ENCODE measurements at regions not wholly inside any gene's neighbourhood (a gene's known extent, or its start where the extent isn't known, plus 50 kb on each side); places are given as distances from the start of the nearest gene placed in this dataset.

DNA sequence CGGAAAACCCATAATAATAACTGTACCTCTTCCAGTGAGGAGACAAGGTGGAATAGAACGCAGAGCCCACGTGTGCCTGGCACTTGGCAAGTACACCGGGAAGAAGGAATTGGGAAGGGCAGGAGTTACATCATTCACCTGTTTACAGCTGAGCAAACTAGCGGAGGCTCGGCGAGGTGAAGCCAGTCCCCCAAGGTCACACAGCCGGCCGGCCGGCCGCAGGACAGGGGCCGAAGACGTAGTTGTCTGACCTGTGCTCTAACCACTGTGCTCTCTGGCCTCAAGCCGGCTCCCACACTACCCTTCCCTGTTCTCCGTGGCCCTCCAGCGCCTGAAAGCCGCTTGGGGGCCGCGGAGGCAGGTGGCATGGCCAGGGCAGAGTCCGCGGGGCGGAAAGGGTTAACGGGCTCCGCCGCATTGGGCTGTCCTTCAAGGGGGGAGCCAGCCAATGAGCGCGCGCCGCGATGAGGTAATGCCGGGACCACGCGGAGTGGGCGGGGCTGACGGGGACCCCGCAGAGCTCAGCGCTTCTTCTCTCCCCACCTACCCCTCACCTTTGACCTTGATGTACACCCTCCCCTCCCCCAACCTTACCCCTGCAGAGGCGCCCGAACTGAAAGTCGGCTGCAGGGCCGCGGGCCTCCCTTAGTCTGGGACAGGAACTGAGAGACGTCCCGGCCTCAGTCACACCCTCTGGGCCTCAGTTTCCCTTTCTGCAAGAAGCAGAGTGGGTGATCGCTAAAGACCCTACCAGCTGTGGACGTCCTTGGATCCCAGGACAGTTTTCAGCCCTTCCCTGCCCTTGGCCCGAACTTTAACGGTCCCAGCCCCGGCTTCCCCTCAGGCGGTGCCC, 125.1 kb downstream of the C9orf50 start:
- Mint-ChIP-seq H3K27ac (peak overlapping the region; percentile 86), H3K36me3 (ENCODE audit: low read depth) (peaks cover 84% of the 10 kb centered on the region), H3K9me3 (no peaks in the 10 kb centered on the region), H3K27me3 (peaks cover 2% of the 10 kb centered on the region), H3K4me1 (ENCODE audit: low read depth) (peaks cover 76% of the 10 kb centered on the region), H3K4me3 (peak overlapping the region; percentile 97)
- intact Hi-C loops (cut with micrococcal nuclease): loop anchor here (1.0 to 10.0 kb wide), 3 partner anchors 36 to 319 kb away; partner anchors contain the start of gene IER5L

DNA sequence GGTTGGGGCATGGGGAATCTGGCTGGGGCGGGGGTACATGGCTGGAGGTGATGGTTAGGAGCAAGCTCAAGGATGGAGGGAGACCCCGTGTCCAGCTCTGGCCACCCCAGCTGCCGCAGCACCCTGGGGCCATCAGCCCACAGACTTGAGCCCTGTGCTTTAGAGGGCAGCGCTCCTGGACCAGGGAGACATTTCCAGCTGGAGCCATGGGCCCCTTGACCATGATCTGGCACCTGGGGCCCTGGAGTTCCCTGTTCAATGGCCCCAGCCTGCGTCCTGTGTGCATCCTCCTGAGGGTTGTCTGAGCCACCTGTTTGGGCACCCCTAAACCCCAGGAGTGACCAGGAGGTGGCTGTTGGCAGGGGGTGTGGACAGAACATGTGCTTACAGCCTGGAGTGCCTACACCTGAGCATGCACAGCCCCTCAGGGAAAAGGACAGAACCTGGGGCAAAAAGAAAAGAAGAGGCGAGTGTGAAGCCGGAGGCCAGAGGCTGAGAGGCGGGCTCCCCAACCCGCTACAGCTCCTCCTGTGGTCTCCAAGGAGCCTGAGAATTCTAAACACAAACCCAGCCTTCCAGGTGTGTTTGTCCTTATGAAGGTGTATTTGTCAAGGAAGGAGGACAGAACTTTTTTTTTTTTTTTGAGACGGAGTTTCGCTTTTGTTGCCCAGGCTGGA, 126.7 kb downstream of the C9orf50 start:
- peaks cover 2% of the 10 kb centered on the region for H3K27me3 Mint-ChIP-seq
- H3K4me1 Mint-ChIP-seq (ENCODE audit: low read depth): peaks cover 81% of the 10 kb centered on the region
- H3K27ac Mint-ChIP-seq: peak overlapping the region; percentile 12
- no peak overlapping the region for H3K4me3 Mint-ChIP-seq
- H3K9me3 Mint-ChIP-seq: no peaks in the 10 kb centered on the region
- peaks cover 81% of the 10 kb centered on the region for H3K36me3 Mint-ChIP-seq (ENCODE audit: low read depth)
- intact Hi-C loops (cut with micrococcal nuclease): loop anchor here (10.0 kb wide), 1 partner anchor 101 kb away; no protein-coding TSS in a partner anchor

DNA sequence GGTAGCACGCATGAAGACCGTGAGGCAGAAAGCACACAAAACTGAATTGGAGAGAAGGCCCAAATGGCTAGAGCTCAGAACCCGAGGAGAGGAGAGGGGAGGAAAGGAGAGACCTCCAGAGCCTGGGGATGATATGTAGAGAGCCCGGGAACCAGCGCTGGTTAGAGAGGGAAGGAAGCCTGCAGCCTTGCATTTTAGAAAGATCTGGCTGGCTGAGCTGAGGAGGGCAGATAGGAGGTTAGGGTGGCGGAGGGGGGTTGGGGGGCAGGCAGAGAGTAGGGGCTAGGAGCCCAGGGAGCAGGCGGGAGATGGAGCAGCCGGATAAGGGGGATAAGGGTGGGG, 127.2 kb downstream of the C9orf50 start:
- peak overlapping the region; percentile 18 for H3K4me3 Mint-ChIP-seq
- peaks cover 75% of the 10 kb centered on the region for H3K36me3 Mint-ChIP-seq (ENCODE audit: low read depth)
- H3K9me3 Mint-ChIP-seq: no peaks in the 10 kb centered on the region
- H3K4me1 Mint-ChIP-seq (ENCODE audit: low read depth): peaks cover 82% of the 10 kb centered on the region
- peaks cover 2% of the 10 kb centered on the region for H3K27me3 Mint-ChIP-seq
- H3K27ac Mint-ChIP-seq: peak overlapping the region; percentile 12
- intact Hi-C loops (cut with micrococcal nuclease): loop anchor here (10.0 kb wide), 1 partner anchor 101 kb away; no protein-coding TSS in a partner anchor

DNA sequence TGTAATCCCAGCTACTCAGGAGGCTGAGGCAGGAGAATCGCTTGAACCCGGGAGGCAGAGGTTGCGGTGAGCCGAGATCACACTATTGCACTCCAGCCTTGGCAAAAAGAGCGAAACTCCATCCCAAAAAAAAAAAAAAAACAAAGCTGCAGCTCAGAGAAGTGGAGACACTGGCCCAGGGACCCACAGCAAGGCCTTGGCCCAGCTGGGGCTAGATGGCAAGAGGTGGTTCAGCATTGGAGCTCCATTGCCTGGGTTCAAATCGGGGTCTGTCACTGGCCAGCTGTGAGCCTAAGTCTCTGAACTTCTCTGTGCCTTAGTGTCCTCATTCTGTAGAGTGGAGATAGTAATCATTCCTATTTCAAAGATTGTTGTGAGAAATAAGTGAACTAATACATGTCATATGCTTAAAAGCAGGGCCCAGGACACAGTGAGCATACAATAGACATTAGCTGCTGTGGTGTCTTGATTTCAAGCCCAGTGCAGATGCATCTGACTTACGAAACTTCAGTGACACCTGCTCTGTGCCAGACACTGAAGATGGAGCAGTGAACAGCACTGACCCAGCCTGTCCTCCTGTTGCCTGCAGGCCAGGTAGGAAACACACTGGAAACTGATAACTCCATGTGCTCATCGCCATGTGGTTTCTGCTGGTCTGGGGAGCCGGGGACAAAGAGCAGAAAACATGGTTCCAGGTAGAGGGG, 127.7 kb downstream of the C9orf50 start:
- Mint-ChIP-seq H3K4me1 (ENCODE audit: low read depth) (peaks cover 77% of the 10 kb centered on the region), H3K27ac (peak overlapping the region; percentile 12), H3K4me3 (peak overlapping the region; percentile 18), H3K36me3 (ENCODE audit: low read depth) (peaks cover 70% of the 10 kb centered on the region), H3K27me3 (peaks cover 2% of the 10 kb centered on the region), H3K9me3 (no peaks in the 10 kb centered on the region)
- intact Hi-C loops (cut with micrococcal nuclease): loop anchor here (10.0 kb wide), 1 partner anchor 102 kb away; no protein-coding TSS in a partner anchor

DNA sequence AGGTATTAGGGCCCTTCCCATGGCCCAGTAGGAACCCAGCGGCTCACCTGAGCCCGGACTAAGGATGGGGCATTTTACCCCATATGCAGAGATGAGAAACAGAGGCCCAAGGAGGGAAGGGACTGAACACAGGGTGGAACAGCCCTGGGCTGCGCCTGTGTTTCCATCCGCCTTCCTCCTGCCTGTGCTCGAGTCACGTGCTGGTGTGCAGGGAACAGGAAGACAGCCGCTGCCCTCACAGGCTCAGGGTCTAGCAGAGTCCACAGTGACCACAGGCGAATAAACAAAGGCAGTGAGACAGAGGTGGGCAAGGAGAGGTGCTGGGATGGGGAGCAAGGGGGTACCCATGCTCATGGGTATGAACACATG, 129.4 kb downstream of the C9orf50 start:
- Mint-ChIP-seq H3K9me3 (no peaks in the 10 kb centered on the region), H3K27me3 (peaks cover 2% of the 10 kb centered on the region), H3K4me1 (ENCODE audit: low read depth) (peaks cover 79% of the 10 kb centered on the region), H3K27ac (peak overlapping the region; percentile 73), H3K36me3 (ENCODE audit: low read depth) (peaks cover 56% of the 10 kb centered on the region), H3K4me3 (peak overlapping the region; percentile 72)
- intact Hi-C loops (cut with micrococcal nuclease): loop anchor here (10.0 kb wide), 1 partner anchor 103 kb away; no protein-coding TSS in a partner anchor

DNA sequence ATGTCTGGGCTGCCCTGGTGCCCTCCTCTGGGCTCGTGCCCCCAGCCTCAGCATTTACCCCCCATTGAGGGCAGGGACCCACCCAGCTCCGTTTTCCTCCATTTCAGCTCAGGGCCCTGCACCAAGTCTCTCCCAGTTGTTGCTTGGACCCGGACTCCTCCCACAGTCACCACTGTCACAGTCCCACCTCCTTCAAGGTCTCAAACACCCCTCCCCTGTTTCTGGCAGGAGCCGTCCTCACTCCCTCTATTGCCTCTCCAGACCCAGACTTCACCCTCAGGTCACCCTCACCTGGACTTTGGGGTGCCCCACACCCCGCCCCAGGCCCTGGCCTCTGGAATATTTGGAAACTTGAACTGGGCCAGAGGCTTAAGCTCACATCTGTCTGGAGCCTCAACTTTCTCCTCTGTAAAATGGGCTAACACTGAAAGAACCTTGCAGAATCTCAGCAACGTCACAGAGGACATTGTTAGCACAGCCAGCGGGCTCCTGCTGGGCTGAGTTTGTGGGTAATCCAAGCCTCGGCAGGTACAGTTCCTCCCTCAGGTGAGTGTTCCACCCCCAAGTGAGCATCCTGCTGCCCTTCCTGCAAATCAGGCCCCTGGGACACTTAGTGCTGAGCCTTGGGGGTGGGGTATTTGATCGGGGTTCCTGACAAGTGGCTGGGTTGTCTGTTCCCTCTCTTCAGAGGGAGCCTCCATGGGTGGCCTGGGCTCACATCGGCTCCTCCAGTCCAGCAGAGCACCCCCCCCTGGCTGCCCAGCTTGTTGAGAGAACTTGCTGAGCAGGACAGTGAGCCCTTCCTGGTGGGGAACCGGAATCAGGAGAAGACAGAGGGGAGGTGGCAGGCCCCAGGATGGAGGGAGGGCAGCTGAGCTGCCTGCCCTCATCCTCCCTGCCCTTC, 130.1 kb downstream of the C9orf50 start:
- no peaks in the 10 kb centered on the region for H3K9me3 Mint-ChIP-seq
- H3K4me3 Mint-ChIP-seq: peak overlapping the region; percentile 72
- peaks cover 2% of the 10 kb centered on the region for H3K27me3 Mint-ChIP-seq
- H3K4me1 Mint-ChIP-seq (ENCODE audit: low read depth): peaks cover 85% of the 10 kb centered on the region
- intact Hi-C loops (cut with micrococcal nuclease): loop anchor here (10.0 kb wide), 1 partner anchor 104 kb away; no protein-coding TSS in a partner anchor
- peak overlapping the region; percentile 73 for H3K27ac Mint-ChIP-seq
- peaks cover 56% of the 10 kb centered on the region for H3K36me3 Mint-ChIP-seq (ENCODE audit: low read depth)

DNA sequence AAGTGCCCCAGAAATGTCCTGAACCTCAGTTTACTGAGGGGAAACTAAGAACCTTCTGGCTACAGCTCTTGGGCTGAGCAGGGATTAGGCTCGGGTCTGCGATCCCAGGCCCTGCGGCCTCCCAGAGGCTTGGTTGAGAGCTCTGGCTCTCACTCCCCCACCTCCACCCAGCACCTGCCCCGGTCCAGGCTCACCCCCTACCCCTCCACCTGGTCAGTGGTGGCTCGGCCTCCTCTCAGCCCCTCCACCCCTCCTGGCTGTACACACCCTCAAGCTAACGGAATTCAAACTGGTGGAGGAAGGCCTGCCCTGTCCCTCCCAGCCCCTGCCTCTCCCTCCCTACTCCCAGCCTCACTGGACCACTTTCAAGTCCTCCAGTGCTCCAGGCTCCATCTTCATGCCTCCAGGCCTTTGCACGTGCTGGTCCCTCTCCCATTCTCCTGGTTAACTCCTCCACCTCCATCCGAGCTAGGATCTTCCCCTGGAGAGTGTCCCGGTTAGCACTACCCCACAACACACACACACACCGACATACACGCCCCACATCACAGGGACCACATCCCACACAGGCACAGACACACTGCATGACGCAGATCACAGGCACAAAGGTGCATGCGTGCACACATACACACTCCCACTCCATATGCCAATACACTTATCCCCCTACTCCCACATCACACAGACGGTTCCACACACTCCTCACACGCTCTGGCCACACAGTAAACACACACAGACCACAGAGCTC, 130.9 kb downstream of the C9orf50 start:
- Mint-ChIP-seq H3K9me3 (no peaks in the 10 kb centered on the region), H3K27me3 (peaks cover 2% of the 10 kb centered on the region), H3K36me3 (ENCODE audit: low read depth) (peaks cover 51% of the 10 kb centered on the region)

DNA sequence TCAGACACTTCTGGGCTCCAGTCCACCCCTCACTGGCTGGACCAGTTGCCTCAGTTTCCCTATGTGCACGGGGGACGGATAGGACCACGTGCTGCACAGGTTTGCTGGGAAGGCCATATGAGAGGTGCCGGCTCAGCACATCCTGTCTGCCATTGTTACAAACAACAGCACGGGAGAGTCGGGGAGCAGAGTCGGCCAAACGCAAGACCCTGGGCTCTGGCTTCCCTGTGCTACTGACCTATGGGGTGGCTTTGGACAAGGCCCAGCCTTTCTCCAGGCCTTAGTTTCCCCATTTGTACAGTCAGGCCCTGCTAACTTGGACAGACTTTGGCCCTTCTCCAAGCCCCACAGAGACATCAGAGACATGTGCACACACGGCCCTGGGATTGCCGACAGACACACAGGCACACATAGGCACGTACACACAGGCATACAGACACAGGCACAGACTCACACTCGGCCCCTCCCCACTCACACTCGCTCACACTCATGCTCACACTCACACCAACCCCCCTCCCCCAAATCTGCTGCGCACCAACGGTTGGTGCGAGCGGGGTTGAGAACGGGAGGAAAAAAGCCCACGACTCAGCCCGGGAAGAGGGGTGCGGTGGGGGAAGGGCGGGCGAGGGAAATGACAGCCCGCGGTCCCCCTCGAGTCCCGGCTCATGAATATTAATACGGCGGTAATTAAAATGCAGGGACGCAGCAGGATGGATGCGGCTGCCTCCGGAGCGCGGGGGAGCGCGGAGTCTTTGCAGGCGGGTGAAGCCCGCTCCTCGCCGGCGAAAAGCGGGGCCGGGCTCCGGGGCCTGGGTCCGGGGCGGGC, 133.0 kb downstream of the C9orf50 start:
- Mint-ChIP-seq H3K36me3 (ENCODE audit: low read depth) (peaks cover 30% of the 10 kb centered on the region), H3K27ac (peak overlapping the region; percentile 73), H3K4me1 (ENCODE audit: low read depth) (peaks cover 90% of the 10 kb centered on the region), H3K9me3 (no peaks in the 10 kb centered on the region), H3K4me3 (peak overlapping the region; percentile 84), H3K27me3 (peaks cover 2% of the 10 kb centered on the region)
- intact Hi-C loops (cut with micrococcal nuclease): loop anchor here (10.0 kb wide), 1 partner anchor 153 kb away; no protein-coding TSS in a partner anchor

More for the DNA sequence above, 130.9 kb downstream of the C9orf50 start:
- intact Hi-C loops (cut with micrococcal nuclease): loop anchor here (10.0 kb wide), 2 partner anchors 105 to 155 kb away; no protein-coding TSS in a partner anchor
- Mint-ChIP-seq H3K4me3 (peak overlapping the region; percentile 72), H3K27ac (peak overlapping the region; percentile 73), H3K4me1 (ENCODE audit: low read depth) (peaks cover 85% of the 10 kb centered on the region)

DNA sequence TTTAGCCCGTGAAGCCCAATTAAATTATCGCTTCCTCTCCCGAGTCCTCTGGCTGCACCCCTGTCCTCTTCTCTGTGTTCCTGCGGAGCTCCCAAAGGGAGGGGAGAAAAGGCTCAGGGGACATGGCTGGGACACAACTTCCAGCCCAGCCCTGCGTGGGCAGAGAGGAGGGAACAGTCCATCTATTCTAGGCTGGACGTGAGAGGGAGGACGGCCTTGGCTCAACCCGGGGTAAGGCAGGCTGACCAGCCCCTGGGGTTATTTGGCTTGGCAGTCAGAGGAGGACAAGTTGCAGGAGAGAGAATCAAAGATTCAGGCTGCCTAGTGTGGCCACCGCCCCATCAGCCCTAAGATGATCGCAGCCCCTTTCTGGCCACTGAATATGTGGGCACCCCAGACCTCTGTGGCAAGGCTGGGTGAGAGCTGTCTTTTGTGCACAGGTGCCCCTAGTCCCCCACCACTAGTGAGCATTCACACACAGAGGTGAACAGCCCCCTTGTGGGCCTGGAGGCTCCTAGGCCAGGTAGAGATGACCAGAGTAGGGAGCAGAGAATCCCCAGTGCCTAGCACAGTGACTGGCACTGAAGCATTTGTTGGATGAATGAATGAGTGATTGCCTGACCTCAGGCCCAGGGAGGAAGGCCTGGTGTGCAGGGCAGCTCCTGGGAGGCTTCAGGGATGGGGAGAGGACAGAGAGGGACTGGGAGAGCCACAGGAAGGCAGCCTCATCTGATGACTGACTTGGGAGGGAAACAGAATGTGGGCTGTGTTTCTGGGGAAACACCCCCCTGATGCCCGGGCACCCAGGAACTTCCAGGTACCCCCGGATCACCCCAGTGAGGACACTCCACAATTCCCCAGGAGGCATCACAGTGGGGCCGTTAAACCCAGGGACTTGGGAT, 133.9 kb downstream of the C9orf50 start:
- intact Hi-C loops (cut with micrococcal nuclease): loop anchor here (10.0 kb wide), 1 partner anchor 152 kb away; no protein-coding TSS in a partner anchor
- Mint-ChIP-seq H3K9me3 (no peaks in the 10 kb centered on the region), H3K27me3 (peaks cover 2% of the 10 kb centered on the region), H3K4me1 (ENCODE audit: low read depth) (peaks cover 84% of the 10 kb centered on the region), H3K36me3 (ENCODE audit: low read depth) (peaks cover 21% of the 10 kb centered on the region), H3K4me3 (no peak overlapping the region), H3K27ac (peak overlapping the region; percentile 73)

DNA sequence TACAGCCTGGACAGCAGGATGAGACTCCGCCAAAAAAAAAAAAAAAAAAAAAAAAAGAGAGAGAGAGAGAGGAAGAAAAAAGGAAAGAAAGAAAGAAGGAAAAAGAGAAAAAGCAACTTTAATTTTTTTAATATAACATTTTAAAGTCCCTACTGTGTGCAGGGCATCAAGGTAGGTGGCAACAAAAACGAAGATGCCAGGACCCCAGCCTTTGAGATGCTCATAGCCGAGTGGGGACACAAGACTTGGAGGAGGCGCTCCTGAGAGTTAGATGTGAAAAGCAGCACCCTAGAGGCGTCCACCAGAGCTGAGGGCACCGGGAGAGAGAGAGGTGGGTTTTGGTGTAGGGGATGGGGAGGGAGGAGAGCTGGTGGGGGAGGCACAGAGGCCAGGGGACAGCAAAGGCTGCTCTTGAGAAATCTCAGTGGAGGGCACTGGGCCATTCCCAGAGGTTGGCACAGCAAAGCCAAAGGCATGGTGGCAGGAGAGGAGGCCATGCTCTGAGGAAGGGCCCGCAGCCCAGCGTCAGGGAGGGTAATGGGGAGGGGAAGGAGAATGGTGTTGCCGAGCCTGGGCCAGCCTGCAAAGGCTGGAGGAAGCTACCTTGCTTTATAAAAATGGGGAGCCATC, 135.6 kb downstream of the C9orf50 start:
- Mint-ChIP-seq H3K27ac (peak overlapping the region; percentile 73), H3K27me3 (peaks cover 2% of the 10 kb centered on the region), H3K4me1 (ENCODE audit: low read depth) (peaks cover 81% of the 10 kb centered on the region), H3K9me3 (no peaks in the 10 kb centered on the region), H3K36me3 (ENCODE audit: low read depth) (peaks cover 3% of the 10 kb centered on the region), H3K4me3 (no peak overlapping the region)
- intact Hi-C loops (cut with micrococcal nuclease): loop anchor here (10.0 kb wide), 1 partner anchor 150 kb away; no protein-coding TSS in a partner anchor

Measured in dendritic cell treated with granulocyte-macrophage colony-stimulating factor and Interleukin-4, amounts not matched to agents 40 ng/mL and 50 ng/mL, for 4 days (primary cell).